ENCODE measurements at regions not wholly inside any gene's neighbourhood (a gene's known extent, or its start where the extent isn't known, plus 50 kb on each side); places are given as distances from the start of the nearest gene placed in this dataset.
"Not testable (repeated sequence)": the region's sequence is repeated elsewhere in the genome, so short reads cannot be mapped to it uniquely, and the experiment has no call there.

- DNase-seq (ENCODE audit: low read depth in 4 of 4, low spot score in 2 of 4), result not testable (repeated sequence)
Observed at GRCh38 chr21:10424097-10424886, 97.1 kb upstream of the TPTE start.

- not testable (repeated sequence) for DNase-seq (ENCODE audit: low read depth in 4 of 4, low spot score in 2 of 4)
Observed at GRCh38 chr21:10424887-10425145, 96.6 kb upstream of the TPTE start.

GRCh38 chr21:10425856-10426255 lies 95.5 kb upstream of the TPTE start:
- DNase-seq (ENCODE audit: low read depth in 4 of 4, low spot score in 2 of 4), result no peak

GRCh38 chr21:10426812-10427211 lies 94.6 kb upstream of the TPTE start:
- DNase-seq (ENCODE audit: low read depth in 4 of 4, low spot score in 2 of 4), result not testable (repeated sequence)

GRCh38 chr21:10427277-10427676 lies 94.1 kb upstream of the TPTE start:
- DNase-seq (ENCODE audit: low read depth in 4 of 4, low spot score in 2 of 4), result not testable (repeated sequence)

GRCh38 chr21:10428981-10429534 lies 92.3 kb upstream of the TPTE start:
- DNase-seq (ENCODE audit: low read depth in 4 of 4, low spot score in 2 of 4), result not testable (repeated sequence)

GRCh38 chr21:10430005-10430404 lies 91.4 kb upstream of the TPTE start:
- no peak for DNase-seq (ENCODE audit: low read depth in 4 of 4, low spot score in 2 of 4)

GRCh38 chr21:10431995-10432394 lies 89.4 kb upstream of the TPTE start:
- not testable (repeated sequence) for DNase-seq (ENCODE audit: low read depth in 4 of 4, low spot score in 2 of 4)

- not testable (repeated sequence) for DNase-seq (ENCODE audit: low read depth in 4 of 4, low spot score in 2 of 4)
Observed at GRCh38 chr21:10432456-10432855, 88.9 kb upstream of the TPTE start.

GRCh38 chr21:10437977-10438376 lies 83.4 kb upstream of the TPTE start:
- DNase-seq (ENCODE audit: low read depth in 4 of 4, low spot score in 2 of 4), result not testable (repeated sequence)

- DNase-seq (ENCODE audit: low read depth in 4 of 4, low spot score in 2 of 4), result not testable (repeated sequence)
Observed at GRCh38 chr21:10440639-10441038, 80.7 kb upstream of the TPTE start.

- DNase-seq (ENCODE audit: low read depth in 4 of 4, low spot score in 2 of 4), result not testable (repeated sequence)
Observed at GRCh38 chr21:10442018-10442417, 79.4 kb upstream of the TPTE start.

- DNase-seq (ENCODE audit: low read depth in 4 of 4, low spot score in 2 of 4), result not testable (repeated sequence)
Observed at GRCh38 chr21:10445685-10446084, 75.7 kb upstream of the TPTE start.

GRCh38 chr21:10449451-10449850 lies 71.9 kb upstream of the TPTE start:
- DNase-seq (ENCODE audit: low read depth in 4 of 4, low spot score in 2 of 4), result not testable (repeated sequence)

GRCh38 chr21:10451274-10451673 lies 70.1 kb upstream of the TPTE start:
- DNase-seq (ENCODE audit: low read depth in 4 of 4, low spot score in 2 of 4), result not testable (repeated sequence)

- DNase-seq (ENCODE audit: low read depth in 4 of 4, low spot score in 2 of 4), result not testable (repeated sequence)
Observed at GRCh38 chr21:10457765-10458164, 63.6 kb upstream of the TPTE start.

- DNase-seq (ENCODE audit: low read depth in 4 of 4, low spot score in 2 of 4), result not testable (repeated sequence)
Observed at GRCh38 chr21:10460957-10461356, 60.4 kb upstream of the TPTE start.

GRCh38 chr21:10461445-10461844 lies 59.9 kb upstream of the TPTE start:
- DNase-seq (ENCODE audit: low read depth in 4 of 4, low spot score in 2 of 4), result not testable (repeated sequence)

- DNase-seq (ENCODE audit: low read depth in 4 of 4, low spot score in 2 of 4), result no peak
Observed at GRCh38 chr21:10463156-10463555, 58.2 kb upstream of the TPTE start.

- no peak for DNase-seq (ENCODE audit: low read depth in 4 of 4, low spot score in 2 of 4)
Observed at GRCh38 chr21:10464975-10465374, 56.4 kb upstream of the TPTE start.

- DNase-seq (ENCODE audit: low read depth in 4 of 4, low spot score in 2 of 4), result not testable (repeated sequence)
Observed at GRCh38 chr21:10465524-10466110, 55.8 kb upstream of the TPTE start.

GRCh38 chr21:10466200-10466599 lies 55.2 kb upstream of the TPTE start:
- DNase-seq (ENCODE audit: low read depth in 4 of 4, low spot score in 2 of 4), result no peak
